ENCODE measurements at regions not wholly inside any gene's neighbourhood (a gene's known extent, or its start where the extent isn't known, plus 50 kb on each side); places are given as distances from the start of the nearest gene placed in this dataset.
"Not testable (repeated sequence)": the region's sequence is repeated elsewhere in the genome, so short reads cannot be mapped to it uniquely, and the experiment has no call there.

DNA sequence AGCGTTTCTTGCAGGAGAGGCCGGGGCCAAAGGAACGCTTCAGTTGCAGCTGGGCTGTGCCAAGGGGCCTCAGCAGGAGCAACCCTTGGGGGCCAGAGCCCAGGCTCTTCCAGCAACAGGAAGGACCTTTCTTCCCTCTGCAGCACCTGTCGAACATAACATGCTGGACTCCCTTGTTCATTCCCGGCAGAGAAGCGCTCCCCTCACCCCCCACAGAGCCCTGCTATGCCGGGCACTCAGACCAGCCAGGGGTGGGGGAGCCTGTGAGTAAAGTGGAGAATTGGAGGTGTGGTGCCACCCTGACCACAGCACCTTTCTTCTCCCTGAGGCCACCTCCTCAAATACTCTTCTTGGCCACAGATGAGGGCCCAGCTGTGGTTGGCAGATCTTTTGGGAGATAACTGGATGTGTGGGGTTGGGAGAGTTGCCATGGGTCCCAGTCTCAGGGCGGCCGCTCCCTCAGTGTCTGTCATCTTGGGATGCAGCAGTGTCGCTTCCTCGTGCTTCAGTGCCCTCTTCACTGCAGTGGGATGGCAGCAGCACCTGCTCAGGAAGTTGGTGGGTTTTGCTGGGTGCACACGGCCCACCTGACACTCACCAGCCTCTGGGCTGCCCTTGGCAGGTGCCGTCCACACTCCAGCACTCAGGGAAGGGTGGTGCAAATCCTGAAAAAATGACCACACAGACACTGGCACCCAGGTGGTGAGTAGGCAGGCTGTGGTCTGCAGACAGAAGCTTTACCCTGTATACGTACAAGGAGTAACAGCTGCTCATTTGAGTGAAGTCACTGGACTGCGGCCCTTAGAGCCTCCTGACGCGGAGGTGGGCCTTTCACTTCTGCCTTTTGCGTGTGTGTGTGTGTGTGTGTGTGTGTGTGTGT, 67.5 kb downstream of the NPIPB11 start:
- H3K36me3 ChIP-seq, H3K4me3 ChIP-seq, H3K27me3 ChIP-seq, H3K9me3 ChIP-seq, H3K4me1 ChIP-seq: not testable (repeated sequence)
- DNase-seq, result peak in 2 of 3 donors; percentile 82 to 85
- H3K27ac ChIP-seq, result peak overlapping the region in 2 of 4 donors; percentile 48 to 72

DNA sequence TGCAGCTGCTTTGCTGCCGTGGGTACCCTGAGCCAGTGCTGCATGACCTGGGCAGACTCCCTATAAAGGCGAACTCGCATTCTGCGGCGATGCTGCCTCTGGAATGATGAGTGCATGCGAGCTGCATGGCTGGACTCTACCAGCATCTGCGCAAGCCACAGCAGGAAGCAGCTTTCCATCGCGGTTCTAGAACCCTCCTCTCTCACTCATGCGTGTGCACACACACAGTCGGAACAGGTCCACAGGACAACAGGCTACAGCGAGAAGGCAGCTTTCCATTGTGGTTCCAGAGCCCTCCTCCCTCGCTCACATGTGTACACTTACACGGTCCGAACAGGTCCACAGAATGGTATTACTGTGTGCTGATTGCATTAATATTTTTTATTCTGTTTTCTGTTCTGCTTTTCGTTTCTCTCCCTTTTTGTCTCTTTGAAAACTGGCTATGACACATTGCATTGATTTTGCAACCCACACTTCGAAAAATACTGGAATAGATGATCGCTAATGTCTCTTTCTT, 69.1 kb downstream of the NPIPB11 start:
- peak in 2 of 3 donors; percentile 57 to 61 for DNase-seq
- not testable (repeated sequence) for H3K4me3 ChIP-seq, H3K4me1 ChIP-seq, H3K36me3 ChIP-seq, H3K27me3 ChIP-seq, H3K9me3 ChIP-seq
- peak overlapping the region in 1 of 4 donors; percentile 62 for H3K27ac ChIP-seq

DNA sequence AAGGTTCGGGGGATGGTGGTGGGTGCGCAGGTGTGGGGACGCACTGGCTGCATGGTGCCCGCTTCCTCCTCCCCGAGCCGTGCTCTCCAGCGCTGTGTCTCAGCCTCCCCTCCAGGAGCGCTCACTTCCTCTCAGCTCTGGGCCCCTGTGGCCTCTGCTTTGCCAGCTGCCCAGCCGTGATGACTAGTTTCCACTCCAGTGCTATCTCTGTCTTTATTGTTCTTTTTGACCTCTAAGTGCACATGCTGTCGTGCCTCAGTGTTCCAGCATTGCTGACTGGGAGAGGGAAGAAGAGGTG, 71.0 kb downstream of the NPIPB11 start:
- not testable (repeated sequence) for H3K9me3 ChIP-seq, H3K4me1 ChIP-seq, H3K27me3 ChIP-seq, H3K4me3 ChIP-seq, H3K36me3 ChIP-seq
- H3K27ac ChIP-seq, result peak overlapping the region in 1 of 4 donors; percentile 60
- peak in 1 of 3 donors; percentile 51 for DNase-seq

DNA sequence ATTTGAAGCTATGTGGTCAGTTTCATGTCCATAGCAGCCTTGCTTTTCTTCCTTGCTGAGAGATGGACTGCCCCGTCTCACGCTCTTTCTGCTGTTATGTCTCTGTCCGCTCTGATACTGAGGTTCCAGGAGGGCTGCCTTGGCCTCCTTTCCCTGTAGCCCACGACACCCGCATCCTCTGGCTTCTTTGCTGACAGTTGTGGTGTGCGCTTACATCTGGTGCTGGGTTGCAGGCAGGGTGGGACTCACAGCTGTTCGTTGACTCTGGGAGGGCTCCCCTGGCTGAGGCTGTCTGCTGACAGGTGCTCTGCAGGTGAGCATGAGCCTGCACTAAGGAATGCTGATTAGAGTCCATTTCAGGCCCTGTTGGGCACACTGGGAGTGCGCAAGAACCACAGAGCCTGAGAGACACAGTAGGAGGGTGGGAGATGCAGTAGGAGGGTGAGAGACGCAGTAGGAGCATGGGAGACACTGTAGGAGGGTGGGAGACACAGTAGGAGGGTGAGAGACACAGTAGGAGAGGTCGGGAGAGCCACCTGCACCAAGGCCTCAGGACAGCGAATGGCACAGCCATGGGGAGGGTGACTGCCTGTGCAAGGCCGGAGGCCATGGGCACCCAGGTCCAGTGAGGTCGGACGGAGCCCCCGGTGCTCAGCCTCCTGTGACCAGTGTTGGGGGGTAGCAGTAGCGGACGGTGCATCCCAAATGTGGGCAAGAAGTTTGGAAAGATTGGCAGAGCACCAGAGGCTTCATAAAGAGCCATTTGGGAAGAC, 71.5 kb downstream of the NPIPB11 start:
- not testable (repeated sequence) for H3K9me3 ChIP-seq, H3K4me3 ChIP-seq, H3K27me3 ChIP-seq, H3K36me3 ChIP-seq, H3K4me1 ChIP-seq, DNase-seq
- peak overlapping the region in 1 of 4 donors; percentile 60 for H3K27ac ChIP-seq

DNA sequence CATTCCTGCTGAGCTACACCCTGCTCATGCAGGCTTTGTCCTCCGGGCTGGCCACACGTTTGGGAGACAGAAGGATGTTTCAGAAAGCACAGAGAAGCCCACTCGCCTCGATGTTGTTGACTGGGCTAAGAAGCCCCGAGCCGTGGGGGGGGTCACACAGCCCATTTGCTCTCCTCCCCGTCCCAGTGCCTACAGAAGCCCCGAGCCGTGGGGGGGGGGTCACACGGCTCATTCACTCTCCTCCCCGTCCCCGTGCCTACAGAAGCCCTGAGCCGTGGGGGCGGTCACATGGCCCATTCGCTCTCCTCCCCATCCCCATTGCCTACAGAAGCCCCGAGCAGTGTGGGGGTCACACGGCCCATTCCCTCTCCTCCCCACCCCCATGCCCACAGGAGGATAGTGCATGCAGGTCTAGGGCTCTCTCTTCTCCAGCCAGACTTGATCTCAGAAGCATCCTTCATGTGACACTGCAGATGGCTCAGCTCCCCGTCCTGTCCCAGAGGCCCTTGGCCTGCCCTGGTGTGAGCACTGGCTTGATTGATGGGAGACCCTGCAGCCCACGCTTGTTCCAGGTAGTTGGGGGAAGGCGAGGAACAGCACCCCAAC, 72.9 kb downstream of the NPIPB11 start:
- H3K27ac ChIP-seq, H3K36me3 ChIP-seq, H3K4me1 ChIP-seq, H3K27me3 ChIP-seq, H3K9me3 ChIP-seq, H3K4me3 ChIP-seq, DNase-seq: not testable (repeated sequence)

DNA sequence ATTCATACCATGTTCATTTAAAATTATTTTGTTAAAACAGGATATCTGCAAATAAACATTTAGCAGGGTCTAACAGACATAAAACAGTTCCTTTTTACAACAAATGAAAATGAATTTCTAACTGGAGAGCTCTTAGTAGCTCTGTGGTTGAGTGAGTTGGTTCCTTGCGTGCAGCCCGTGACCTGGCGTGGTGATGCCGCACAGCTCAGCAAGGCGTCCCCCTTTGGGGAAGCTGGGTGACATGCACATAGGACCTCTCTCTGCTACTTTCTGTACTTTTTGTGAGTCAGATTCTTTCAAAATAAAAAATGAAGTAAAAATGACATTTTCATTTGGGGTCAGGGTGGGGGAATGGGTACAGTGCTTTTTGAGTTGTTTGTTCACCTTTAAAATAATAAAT, 75.9 kb downstream of the NPIPB11 start:
- not testable (repeated sequence) for H3K4me3 ChIP-seq, H3K36me3 ChIP-seq, H3K4me1 ChIP-seq, H3K27ac ChIP-seq, DNase-seq, H3K9me3 ChIP-seq, H3K27me3 ChIP-seq

DNA sequence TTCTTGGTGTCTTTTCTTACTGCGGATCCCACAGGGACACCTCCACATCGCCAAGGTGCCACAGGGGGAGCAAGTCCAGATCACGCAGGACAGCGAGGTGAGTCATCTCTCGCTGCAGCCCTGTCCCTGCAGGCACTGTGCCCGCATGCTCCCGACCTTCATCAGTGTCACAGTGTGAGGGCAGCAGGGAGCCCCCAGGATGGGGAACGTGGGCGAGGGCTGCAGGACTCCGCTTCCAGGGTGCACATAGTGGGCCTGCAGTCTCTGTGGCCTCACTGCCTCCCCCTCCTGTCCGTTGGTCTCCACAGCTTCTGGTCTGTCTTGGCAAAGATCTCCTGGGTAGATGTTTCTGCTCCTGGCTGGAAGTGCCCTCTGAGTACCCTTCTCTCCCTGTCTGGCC, 78.0 kb downstream of the NPIPB11 start:
- H3K4me3 ChIP-seq, H3K9me3 ChIP-seq, H3K4me1 ChIP-seq, H3K27ac ChIP-seq, H3K27me3 ChIP-seq, H3K36me3 ChIP-seq: not testable (repeated sequence)
- peak in 1 of 3 donors; percentile 22 for DNase-seq

DNA sequence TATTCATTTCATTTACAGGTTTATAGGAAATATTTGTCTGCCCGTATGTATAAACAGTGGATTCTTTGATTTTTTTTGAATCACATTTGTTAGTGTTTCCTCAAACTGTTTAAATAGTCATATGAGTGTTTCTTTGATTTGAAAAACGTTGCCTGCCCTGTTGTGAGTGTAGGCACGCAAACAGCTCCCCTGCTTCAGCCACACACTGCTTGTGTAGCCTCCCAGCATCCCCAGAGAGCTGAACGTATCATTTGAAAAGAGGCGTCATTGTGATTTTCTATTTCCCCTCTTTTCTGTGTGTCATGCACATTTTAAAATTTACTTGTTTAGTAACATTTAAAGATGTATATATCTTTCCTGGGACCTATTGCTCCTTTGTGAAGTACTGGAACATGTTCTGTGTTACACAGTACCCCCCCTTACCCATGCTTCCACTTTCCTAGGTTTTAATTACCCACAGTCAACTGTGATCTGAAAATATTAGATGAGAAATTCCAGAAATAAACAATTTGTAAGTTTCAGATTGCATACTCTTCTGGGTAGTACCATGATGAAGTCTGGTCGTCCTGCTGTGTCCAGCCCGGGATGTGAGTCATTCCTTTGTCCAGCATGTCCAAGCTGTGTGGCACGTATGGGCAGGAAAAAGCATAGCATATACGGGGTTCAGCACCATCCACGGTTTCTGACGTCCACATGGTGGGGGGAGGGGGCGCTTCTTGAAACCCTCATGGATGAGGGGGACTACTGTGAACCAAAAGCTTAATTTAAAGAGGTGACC, 78.7 kb downstream of the NPIPB11 start:
- DNase-seq, H3K4me3 ChIP-seq, H3K4me1 ChIP-seq, H3K27me3 ChIP-seq, H3K9me3 ChIP-seq, H3K36me3 ChIP-seq, H3K27ac ChIP-seq: not testable (repeated sequence)

DNA sequence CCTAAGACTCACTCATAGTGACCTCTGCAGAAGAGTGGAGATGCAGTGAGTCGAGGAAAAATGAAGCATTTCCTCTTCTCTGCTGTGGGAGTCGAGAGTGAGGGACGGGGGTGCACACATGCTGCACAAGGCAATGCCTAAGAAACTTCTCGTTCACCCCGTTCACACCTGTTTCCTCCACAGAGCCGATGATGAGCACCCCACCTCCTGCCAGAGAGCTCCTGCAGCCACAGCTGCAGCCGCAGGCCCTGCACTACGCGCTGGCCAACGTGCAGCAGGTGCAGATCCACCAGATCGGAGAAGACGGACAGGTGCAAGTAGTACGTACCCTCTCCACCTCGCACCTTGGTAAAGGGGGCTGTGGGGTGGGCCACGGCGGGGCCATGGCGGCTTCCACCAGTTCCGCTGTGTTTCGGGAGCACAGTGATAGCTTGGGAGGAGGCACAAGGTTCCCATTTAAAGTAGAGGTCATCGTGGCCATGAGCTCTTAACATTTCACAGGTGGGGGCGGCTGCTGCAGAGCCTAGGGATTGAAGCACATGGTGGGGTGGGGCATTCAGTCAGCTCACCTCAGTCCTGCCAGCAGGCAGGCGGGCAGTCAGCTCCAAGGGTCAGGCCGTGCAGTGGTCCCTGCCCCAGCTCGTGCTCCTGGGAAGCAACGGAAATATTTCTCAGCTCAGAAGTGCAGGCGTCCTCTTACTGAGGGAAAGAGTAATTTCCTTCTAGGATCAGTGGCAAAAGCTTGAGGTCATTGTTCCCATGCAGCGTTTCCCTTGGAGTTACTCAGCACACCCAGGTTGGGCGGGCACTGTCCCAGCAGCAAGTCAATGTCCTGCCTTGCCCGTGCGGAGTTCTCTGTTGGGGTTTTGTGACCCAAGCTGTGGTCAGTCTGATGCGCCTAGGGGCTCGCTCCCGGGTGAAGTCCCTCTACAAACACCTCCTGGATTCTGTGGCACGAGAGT, 80.1 kb downstream of the NPIPB11 start:
- not testable (repeated sequence) for H3K9me3 ChIP-seq, H3K27ac ChIP-seq, H3K4me3 ChIP-seq, H3K27me3 ChIP-seq, H3K4me1 ChIP-seq, H3K36me3 ChIP-seq
- DNase-seq, result peak in 1 of 3 donors; percentile 62

DNA sequence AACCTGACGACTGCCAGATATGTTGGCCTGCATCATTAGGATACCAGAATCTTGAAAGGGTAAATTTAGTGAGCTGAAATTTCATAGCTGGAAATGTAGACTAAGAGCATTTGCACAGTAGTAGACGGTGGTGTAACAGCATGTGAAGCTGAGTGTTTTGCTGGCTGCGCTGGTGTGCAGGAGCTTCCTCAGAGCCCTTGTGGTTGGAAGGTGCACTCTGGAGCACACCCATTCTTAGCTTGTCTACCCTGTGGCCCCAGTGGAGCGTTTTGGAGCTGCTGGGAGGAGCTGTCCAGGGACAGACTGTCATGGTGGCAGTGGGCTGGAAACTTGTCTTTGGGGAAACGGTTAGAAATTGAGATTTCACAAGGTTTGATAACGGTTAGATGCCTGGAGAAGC, 82.8 kb downstream of the NPIPB11 start:
- H3K27ac ChIP-seq, DNase-seq, H3K36me3 ChIP-seq, H3K27me3 ChIP-seq, H3K9me3 ChIP-seq, H3K4me3 ChIP-seq, H3K4me1 ChIP-seq: not testable (repeated sequence)
